SH-SY5Y (cell line): ENCODE measurements at regions not wholly inside any gene's neighbourhood (a gene's known extent, or its start where the extent isn't known, plus 50 kb on each side); places are given as distances from the start of the nearest gene placed in this dataset.

Experiments
- GATA2 ChIP-seq: IDR thresholded peaks from 2 replicates; pipeline ENCODE4 v1.6.1; 2011; ENCODE audit warnings: mild to moderate bottlenecking, low read depth, low read length
- GATA3 ChIP-seq: IDR thresholded peaks from 2 replicates; pipeline ENCODE4 v1.6.1; 2011; ENCODE audit warnings: low read depth, mild to moderate bottlenecking, low read length, moderate library complexity

- TF ChIP-seq GATA2, result no peak
- no peak for TF ChIP-seq GATA3
These were observed 288.4 kb upstream of the PRMT6 start for GRCh38 chr1:106768077-106768476.
